Activated B cell treated with CpG ODN at 0.5 μM for 24 hours (primary cell): ENCODE measurements at regions not wholly inside any gene's neighbourhood (a gene's known extent, or its start where the extent isn't known, plus 50 kb on each side); places are given as distances from the start of the nearest gene placed in this dataset.

Experiments
- ATAC-seq: fragments of 200-7000 bp; cut with Tn5 transposase; one replicate; pipeline ENCODE4 v1.10.0; 2021; ENCODE audit warnings: low read depth, mild to moderate bottlenecking, moderate library complexity
- CTCF ChIA-PET: fragments of 350-600 bp; sonication (Branson Sonifier 250); formaldehyde crosslinking; loops from one replicate; lab custom pipeline; 2021; ENCODE audit warnings: antibody characterized with exemption; lab: Charles Lee
- POLR2A ChIA-PET: fragments of 350-600 bp; sonication (Branson Sonifier 250); formaldehyde crosslinking; loops from one replicate; lab custom pipeline; 2021; ENCODE audit warnings: antibody characterized with exemption; lab: Charles Lee
- DNase-seq: peaks from one replicate; pipeline ENCODE4 v3.0.0; 2022
- H3K27ac Mint-ChIP-seq: one replicate; pipeline ENCODE4 v1.8.0; 2020; ENCODE audit warnings: mixed read lengths
- H3K27me3 Mint-ChIP-seq: one replicate; pipeline ENCODE4 v1.8.0; 2021; ENCODE audit warnings: mixed read lengths
- H3K36me3 Mint-ChIP-seq: one replicate; pipeline ENCODE4 v1.8.0; 2021; ENCODE audit warnings: low read depth, mixed read lengths
- H3K4me1 Mint-ChIP-seq: one replicate; pipeline ENCODE4 v1.8.0; 2021; ENCODE audit warnings: mixed read lengths
- H3K4me3 Mint-ChIP-seq: one replicate; pipeline ENCODE4 v1.8.0; 2020; ENCODE audit warnings: mild to moderate bottlenecking, mixed read lengths
- H3K9me3 Mint-ChIP-seq: one replicate; pipeline ENCODE4 v1.8.0; 2020; ENCODE audit warnings: mixed read lengths
- intact Hi-C: fragments of 100-400 bp; cut with micrococcal nuclease; formaldehyde crosslinking; loops from one replicate; pipeline ENCODE4 v1.15.1; 2024
- TF ChIP-seq, protein P1 (sequence below): fragments of 200-600 bp; IDR thresholded peaks from one replicate; pipeline ENCODE4 v1.8.0; 2022; ENCODE audit warnings: antibody characterized with exemption, mild to moderate bottlenecking

GRCh38 chr10:34008656-34009055 lies 674.2 kb upstream of the NRP1 start:
- H3K36me3 Mint-ChIP-seq: no peaks in the 10 kb centered on the region
- H3K27me3 Mint-ChIP-seq: no peaks in the 10 kb centered on the region
- intact Hi-C loops: no loop called here
- TF ChIP-seq, protein P1, sequence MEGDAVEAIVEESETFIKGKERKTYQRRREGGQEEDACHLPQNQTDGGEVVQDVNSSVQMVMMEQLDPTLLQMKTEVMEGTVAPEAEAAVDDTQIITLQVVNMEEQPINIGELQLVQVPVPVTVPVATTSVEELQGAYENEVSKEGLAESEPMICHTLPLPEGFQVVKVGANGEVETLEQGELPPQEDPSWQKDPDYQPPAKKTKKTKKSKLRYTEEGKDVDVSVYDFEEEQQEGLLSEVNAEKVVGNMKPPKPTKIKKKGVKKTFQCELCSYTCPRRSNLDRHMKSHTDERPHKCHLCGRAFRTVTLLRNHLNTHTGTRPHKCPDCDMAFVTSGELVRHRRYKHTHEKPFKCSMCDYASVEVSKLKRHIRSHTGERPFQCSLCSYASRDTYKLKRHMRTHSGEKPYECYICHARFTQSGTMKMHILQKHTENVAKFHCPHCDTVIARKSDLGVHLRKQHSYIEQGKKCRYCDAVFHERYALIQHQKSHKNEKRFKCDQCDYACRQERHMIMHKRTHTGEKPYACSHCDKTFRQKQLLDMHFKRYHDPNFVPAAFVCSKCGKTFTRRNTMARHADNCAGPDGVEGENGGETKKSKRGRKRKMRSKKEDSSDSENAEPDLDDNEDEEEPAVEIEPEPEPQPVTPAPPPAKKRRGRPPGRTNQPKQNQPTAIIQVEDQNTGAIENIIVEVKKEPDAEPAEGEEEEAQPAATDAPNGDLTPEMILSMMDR: no peak
- H3K4me3 Mint-ChIP-seq: no peak overlapping the region
- no peaks in the 10 kb centered on the region for H3K4me1 Mint-ChIP-seq
- H3K27ac Mint-ChIP-seq: no peak overlapping the region
- POLR2A ChIA-PET: no interaction called here
- CTCF ChIA-PET: no interaction called here
- H3K9me3 Mint-ChIP-seq: no peaks in the 10 kb centered on the region
- no peak for ATAC-seq
- no peak for DNase-seq

DNA sequence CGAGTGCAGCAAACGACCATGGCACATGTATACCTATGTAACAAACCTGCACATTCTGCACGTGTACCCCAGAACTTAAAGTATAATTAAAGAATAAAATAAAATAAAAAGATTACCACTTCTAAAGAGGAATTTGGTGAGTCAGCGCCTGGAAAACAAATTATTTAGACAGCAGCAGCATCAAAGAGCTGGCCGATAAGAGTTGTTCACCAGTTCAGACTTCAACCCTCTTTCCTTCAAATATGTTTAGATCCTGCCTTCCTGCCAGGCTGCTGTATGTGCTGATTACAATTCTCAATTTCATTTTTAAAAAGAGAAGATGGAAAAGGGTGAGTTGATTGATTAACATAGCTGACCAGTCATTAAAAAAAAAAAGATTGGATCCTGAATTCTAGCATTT lies 672.0 kb upstream of the NRP1 start:
- Mint-ChIP-seq H3K4me3 (no peak overlapping the region), H3K36me3 (no peaks in the 10 kb centered on the region), H3K4me1 (no peaks in the 10 kb centered on the region), H3K9me3 (no peaks in the 10 kb centered on the region), H3K27ac (no peak overlapping the region), H3K27me3 (no peaks in the 10 kb centered on the region)
- ATAC-seq (no peak), DNase-seq (no peak)
- TF ChIP-seq, protein P1: no peak
- intact Hi-C loops: no loop called here
- CTCF ChIA-PET: no interaction called here
- POLR2A ChIA-PET: no interaction called here

- Mint-ChIP-seq H3K27ac (no peak overlapping the region), H3K9me3 (peaks cover 2% of the 10 kb centered on the region), H3K36me3 (no peaks in the 10 kb centered on the region), H3K27me3 (no peaks in the 10 kb centered on the region), H3K4me1 (no peaks in the 10 kb centered on the region), H3K4me3 (no peak overlapping the region)
- CTCF ChIA-PET: no interaction called here
- DNase-seq: no peak
- POLR2A ChIA-PET: no interaction called here
- TF ChIP-seq, protein P1: no peak
- no peak for ATAC-seq
- intact Hi-C loops: no loop called here
Measured at GRCh38 chr10:34003561-34003960, 669.1 kb upstream of the NRP1 start.

GRCh38 chr10:34002896-34003295 lies 668.4 kb upstream of the NRP1 start:
- no peak for DNase-seq
- ChIA-PET CTCF (no interaction called here), POLR2A (no interaction called here)
- no peaks in the 10 kb centered on the region for H3K4me1 Mint-ChIP-seq
- intact Hi-C loops: no loop called here
- TF ChIP-seq, protein P1: no peak
- no peaks in the 10 kb centered on the region for H3K36me3 Mint-ChIP-seq
- no peak overlapping the region for H3K27ac Mint-ChIP-seq
- H3K4me3 Mint-ChIP-seq: no peak overlapping the region
- H3K9me3 Mint-ChIP-seq: peaks cover 5% of the 10 kb centered on the region
- no peaks in the 10 kb centered on the region for H3K27me3 Mint-ChIP-seq
- ATAC-seq: no peak

DNA sequence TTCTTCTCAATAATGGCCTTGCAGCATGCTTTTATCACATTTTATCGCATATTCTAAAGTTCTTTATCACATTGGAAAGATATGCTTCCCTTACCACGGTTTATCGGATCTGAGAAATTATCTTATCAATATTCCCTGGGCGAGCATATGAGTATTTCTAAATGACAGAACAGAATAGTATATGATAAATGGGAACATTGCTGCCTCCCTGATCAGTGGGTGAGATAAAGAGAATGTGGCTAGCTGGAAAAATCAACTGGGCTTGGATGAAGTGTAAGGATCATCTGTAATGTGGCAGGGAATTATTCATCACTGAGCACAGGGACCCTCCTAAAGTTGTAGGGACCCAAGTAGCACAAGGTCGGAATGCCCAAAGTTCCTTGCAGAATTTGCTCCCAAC lies 667.4 kb upstream of the NRP1 start:
- ATAC-seq: no peak
- H3K4me3 Mint-ChIP-seq: no peak overlapping the region

More for the DNA sequence above, 667.4 kb upstream of the NRP1 start:
- Mint-ChIP-seq H3K36me3 (no peaks in the 10 kb centered on the region), H3K27ac (no peak overlapping the region), H3K27me3 (no peaks in the 10 kb centered on the region), H3K4me1 (no peaks in the 10 kb centered on the region), H3K9me3 (peaks cover 5% of the 10 kb centered on the region)
- intact Hi-C loops: no loop called here
- DNase-seq: no peak
- POLR2A ChIA-PET: no interaction called here
- CTCF ChIA-PET: no interaction called here
- TF ChIP-seq, protein P1: no peak
